ENCODE measurements at regions not wholly inside any gene's neighbourhood (a gene's known extent, or its start where the extent isn't known, plus 50 kb on each side); places are given as distances from the start of the nearest gene placed in this dataset.

GRCh38 chr18:77444385-77444784 lies 194.7 kb downstream of the GALR1 start:
- no peaks in the 10 kb centered on the region for H3K36me3 Mint-ChIP-seq
- Histone ChIP-seq H3K79me2 (ENCODE audit: insufficient read depth, low read length) (no peaks in the 10 kb centered on the region), H3K9ac (ENCODE audit: insufficient read depth, low read length, poor library complexity, severe bottlenecking) (no peak overlapping the region), H3K27ac (ENCODE audit: low read depth in 1 of 2, low read length in 2 of 2) (no peak overlapping the region), H3K4me1 (ENCODE audit: control insufficient read depth in 1 of 2, insufficient read depth in 2 of 2, low read length in 2 of 2) (no peaks in the 10 kb centered on the region), H3K4me2 (replicated peaks; ENCODE audit: extremely low read depth, low read length, poor library complexity, severe bottlenecking) (no peak overlapping the region), H3K27me3 (ENCODE audit: control insufficient read depth in 2 of 2, insufficient read depth in 2 of 2, low read length in 2 of 2) (no peaks in the 10 kb centered on the region), H3K9me3 (replicated peaks in 1 of 2; ENCODE audit: control insufficient read depth in 1 of 2, insufficient read depth in 1 of 2, low read length in 2 of 2) (no peaks in the 10 kb centered on the region), H4K20me1 (ENCODE audit: insufficient read depth, low read length) (no peaks in the 10 kb centered on the region), H3K4me3 (replicated peaks in 1 of 3; ENCODE audit: low read depth in 2 of 3, low read length in 3 of 3) (no peak overlapping the region), H2AFZ (ENCODE audit: insufficient read depth, low read depth, low read length, poor library complexity, severe bottlenecking) (no peak overlapping the region), H3K36me3 (replicated peaks in 1 of 2; ENCODE audit: control insufficient read depth in 1 of 2, insufficient read depth in 2 of 2, low read length in 2 of 2) (no peaks in the 10 kb centered on the region)
- no peak for DNase-seq
- peaks cover 0 to 4% (median 1%) of the 10 kb centered on the region in 3 donors for H3K27me3 Mint-ChIP-seq (ENCODE audit: low read depth in 3 of 3)
- no peak overlapping the region for H3K4me3 Mint-ChIP-seq
- whole genome bisulfite sequencing (ENCODE audit: insufficient coverage): 80% methylated on average over 2 of the region's 10 CpGs
- no peak overlapping the region for H3K27ac Mint-ChIP-seq
- intact Hi-C loops (cut with micrococcal nuclease): no loop called here
- TF ChIP-seq, protein P1, sequence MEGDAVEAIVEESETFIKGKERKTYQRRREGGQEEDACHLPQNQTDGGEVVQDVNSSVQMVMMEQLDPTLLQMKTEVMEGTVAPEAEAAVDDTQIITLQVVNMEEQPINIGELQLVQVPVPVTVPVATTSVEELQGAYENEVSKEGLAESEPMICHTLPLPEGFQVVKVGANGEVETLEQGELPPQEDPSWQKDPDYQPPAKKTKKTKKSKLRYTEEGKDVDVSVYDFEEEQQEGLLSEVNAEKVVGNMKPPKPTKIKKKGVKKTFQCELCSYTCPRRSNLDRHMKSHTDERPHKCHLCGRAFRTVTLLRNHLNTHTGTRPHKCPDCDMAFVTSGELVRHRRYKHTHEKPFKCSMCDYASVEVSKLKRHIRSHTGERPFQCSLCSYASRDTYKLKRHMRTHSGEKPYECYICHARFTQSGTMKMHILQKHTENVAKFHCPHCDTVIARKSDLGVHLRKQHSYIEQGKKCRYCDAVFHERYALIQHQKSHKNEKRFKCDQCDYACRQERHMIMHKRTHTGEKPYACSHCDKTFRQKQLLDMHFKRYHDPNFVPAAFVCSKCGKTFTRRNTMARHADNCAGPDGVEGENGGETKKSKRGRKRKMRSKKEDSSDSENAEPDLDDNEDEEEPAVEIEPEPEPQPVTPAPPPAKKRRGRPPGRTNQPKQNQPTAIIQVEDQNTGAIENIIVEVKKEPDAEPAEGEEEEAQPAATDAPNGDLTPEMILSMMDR (IDR thresholded peaks at IDR 0.05): no peak
- H3K9me3 Mint-ChIP-seq: peaks cover 0 to 4% (median 0%) of the 10 kb centered on the region in 7 donors
- no peaks in the 10 kb centered on the region for H3K4me1 Mint-ChIP-seq

- WGBS (ENCODE audit: insufficient coverage): 100% methylated on average over 1 of the region's 6 CpGs
Observed at GRCh38 chr18:77448046-77448445, 198.4 kb downstream of the GALR1 start.

More at GRCh38 chr18:77448046-77448445, 198.4 kb downstream of the GALR1 start:
- no peaks in the 10 kb centered on the region for H3K4me1 ChIP-seq (ENCODE audit: control insufficient read depth in 1 of 2, insufficient read depth in 2 of 2, low read length in 2 of 2)
- Mint-ChIP-seq H3K36me3 (no peaks in the 10 kb centered on the region), H3K27me3 (ENCODE audit: low read depth in 3 of 3) (peaks cover 0 to 4% (median under 1%) of the 10 kb centered on the region in 3 donors), H3K27ac (no peak overlapping the region), H3K4me3 (no peak overlapping the region), H3K4me1 (no peaks in the 10 kb centered on the region), H3K9me3 (peaks cover 0 to 4% (median 0%) of the 10 kb centered on the region in 7 donors)
- no peaks in the 10 kb centered on the region for H4K20me1 ChIP-seq (ENCODE audit: insufficient read depth, low read length)
- H3K4me2 ChIP-seq (replicated peaks; ENCODE audit: extremely low read depth, low read length, poor library complexity, severe bottlenecking): no peak overlapping the region
- no peaks in the 10 kb centered on the region for H3K27me3 ChIP-seq (ENCODE audit: control insufficient read depth in 2 of 2, insufficient read depth in 2 of 2, low read length in 2 of 2)
- no peaks in the 10 kb centered on the region for H3K9me3 ChIP-seq (replicated peaks in 1 of 2; ENCODE audit: control insufficient read depth in 1 of 2, insufficient read depth in 1 of 2, low read length in 2 of 2)
- H3K79me2 ChIP-seq (ENCODE audit: insufficient read depth, low read length): no peaks in the 10 kb centered on the region
- no peaks in the 10 kb centered on the region for H3K36me3 ChIP-seq (replicated peaks in 1 of 2; ENCODE audit: control insufficient read depth in 1 of 2, insufficient read depth in 2 of 2, low read length in 2 of 2)
- H3K27ac ChIP-seq (ENCODE audit: low read depth in 1 of 2, low read length in 2 of 2): no peak overlapping the region
- DNase-seq: no peak
- TF ChIP-seq, protein P1 (IDR thresholded peaks at IDR 0.05): no peak
- no peak overlapping the region for H3K4me3 ChIP-seq (replicated peaks in 1 of 3; ENCODE audit: low read depth in 2 of 3, low read length in 3 of 3)
- intact Hi-C loops (cut with micrococcal nuclease): no loop called here
- no peak overlapping the region for H2AFZ ChIP-seq (ENCODE audit: insufficient read depth, low read depth, low read length, poor library complexity, severe bottlenecking)
- no peak overlapping the region for H3K9ac ChIP-seq (ENCODE audit: insufficient read depth, low read length, poor library complexity, severe bottlenecking)
